Progenitor cell of endocrine pancreas (in vitro differentiated cells): ENCODE measurements at regions not wholly inside any gene's neighbourhood (a gene's known extent, or its start where the extent isn't known, plus 50 kb on each side); places are given as distances from the start of the nearest gene placed in this dataset.

Source experiments
- DNase-seq: peaks from one replicate; pipeline ENCODE4 v3.0.0; 2021; ENCODE audit warnings: low spot score; ENCODE audit not compliant: unreplicated experiment
- H3K27ac Mint-ChIP-seq: 2 replicates; pipeline ENCODE4 v1.8.0; 2021; ENCODE audit warnings: mild to moderate bottlenecking, moderate library complexity, mixed read lengths
- H3K27me3 Mint-ChIP-seq: 2 replicates; pipeline ENCODE4 v1.8.0; 2021; ENCODE audit warnings: mixed read lengths
- H3K36me3 Mint-ChIP-seq: 2 replicates; pipeline ENCODE4 v1.8.0; 2022; ENCODE audit warnings: mixed read lengths; ENCODE audit not compliant: insufficient read depth
- H3K4me1 Mint-ChIP-seq: 2 replicates; pipeline ENCODE4 v1.8.0; 2021; ENCODE audit warnings: low read depth, mixed read lengths
- H3K4me3 Mint-ChIP-seq: 2 replicates; pipeline ENCODE4 v1.8.0; 2021; ENCODE audit warnings: low read depth, mild to moderate bottlenecking, moderate library complexity, mixed read lengths
- H3K9me3 Mint-ChIP-seq: 2 replicates; pipeline ENCODE4 v1.8.0; 2021; ENCODE audit warnings: low read depth, mixed read lengths
- TF ChIP-seq, protein P1 (sequence below): fragments of 200-600 bp; sonication (generic); IDR thresholded peaks from one replicate; pipeline ENCODE4 v1.5.0; 2021; ENCODE audit warnings: antibody characterized with exemption, mild to moderate bottlenecking; ENCODE audit not compliant: unreplicated experiment

DNA sequence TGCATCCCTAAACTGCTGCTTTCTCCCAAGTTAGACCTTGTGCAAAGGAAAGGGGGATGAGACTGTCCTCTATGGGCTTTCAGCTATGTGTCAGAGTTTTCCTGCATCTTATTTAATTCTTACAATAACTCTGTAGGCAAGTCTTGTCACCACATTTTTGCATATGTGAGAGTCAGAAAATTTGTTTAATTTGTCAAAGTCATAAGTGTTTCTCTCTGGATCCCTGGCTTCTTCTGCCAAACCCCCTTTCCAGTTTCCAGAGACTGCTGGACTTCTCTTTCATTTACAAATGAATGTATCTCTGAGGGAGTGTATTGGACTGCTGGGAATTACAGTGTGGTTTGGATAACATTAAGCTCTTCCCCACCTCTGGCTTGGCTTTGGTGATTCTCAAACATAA lies 877.6 kb upstream of the SEL1L start:
- Mint-ChIP-seq H3K4me1 (peaks cover 21% of the 10 kb centered on the region), H3K27me3 (no peaks in the 10 kb centered on the region), H3K4me3 (no peak overlapping the region), H3K9me3 (peaks cover 8% of the 10 kb centered on the region), H3K27ac (no peak overlapping the region), H3K36me3 (no peaks in the 10 kb centered on the region)
- no peak for DNase-seq
- TF ChIP-seq, protein P1, sequence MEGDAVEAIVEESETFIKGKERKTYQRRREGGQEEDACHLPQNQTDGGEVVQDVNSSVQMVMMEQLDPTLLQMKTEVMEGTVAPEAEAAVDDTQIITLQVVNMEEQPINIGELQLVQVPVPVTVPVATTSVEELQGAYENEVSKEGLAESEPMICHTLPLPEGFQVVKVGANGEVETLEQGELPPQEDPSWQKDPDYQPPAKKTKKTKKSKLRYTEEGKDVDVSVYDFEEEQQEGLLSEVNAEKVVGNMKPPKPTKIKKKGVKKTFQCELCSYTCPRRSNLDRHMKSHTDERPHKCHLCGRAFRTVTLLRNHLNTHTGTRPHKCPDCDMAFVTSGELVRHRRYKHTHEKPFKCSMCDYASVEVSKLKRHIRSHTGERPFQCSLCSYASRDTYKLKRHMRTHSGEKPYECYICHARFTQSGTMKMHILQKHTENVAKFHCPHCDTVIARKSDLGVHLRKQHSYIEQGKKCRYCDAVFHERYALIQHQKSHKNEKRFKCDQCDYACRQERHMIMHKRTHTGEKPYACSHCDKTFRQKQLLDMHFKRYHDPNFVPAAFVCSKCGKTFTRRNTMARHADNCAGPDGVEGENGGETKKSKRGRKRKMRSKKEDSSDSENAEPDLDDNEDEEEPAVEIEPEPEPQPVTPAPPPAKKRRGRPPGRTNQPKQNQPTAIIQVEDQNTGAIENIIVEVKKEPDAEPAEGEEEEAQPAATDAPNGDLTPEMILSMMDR, result no peak

DNA sequence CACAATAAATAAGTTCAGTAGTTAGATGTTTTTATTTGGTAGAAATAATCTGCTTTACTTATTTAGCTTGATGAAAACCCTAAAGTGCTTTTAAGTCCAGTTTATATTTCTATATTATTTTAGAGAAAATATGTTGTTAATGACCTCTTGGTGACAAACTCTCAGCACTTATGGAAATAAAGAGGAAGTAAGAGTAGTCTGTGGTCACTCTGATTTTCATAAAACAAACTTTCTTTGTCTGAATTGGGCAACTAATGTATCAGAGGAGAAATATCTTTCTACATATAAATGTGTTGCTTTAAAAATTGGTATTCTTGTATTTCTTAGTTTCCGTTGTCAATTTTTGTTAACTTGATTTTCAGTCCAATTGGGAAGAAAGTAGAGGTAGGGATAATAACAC lies 878.9 kb upstream of the SEL1L start:
- Mint-ChIP-seq H3K9me3 (peaks cover 17% of the 10 kb centered on the region), H3K27ac (no peak overlapping the region)
- TF ChIP-seq, protein P1, result no peak

DNA sequence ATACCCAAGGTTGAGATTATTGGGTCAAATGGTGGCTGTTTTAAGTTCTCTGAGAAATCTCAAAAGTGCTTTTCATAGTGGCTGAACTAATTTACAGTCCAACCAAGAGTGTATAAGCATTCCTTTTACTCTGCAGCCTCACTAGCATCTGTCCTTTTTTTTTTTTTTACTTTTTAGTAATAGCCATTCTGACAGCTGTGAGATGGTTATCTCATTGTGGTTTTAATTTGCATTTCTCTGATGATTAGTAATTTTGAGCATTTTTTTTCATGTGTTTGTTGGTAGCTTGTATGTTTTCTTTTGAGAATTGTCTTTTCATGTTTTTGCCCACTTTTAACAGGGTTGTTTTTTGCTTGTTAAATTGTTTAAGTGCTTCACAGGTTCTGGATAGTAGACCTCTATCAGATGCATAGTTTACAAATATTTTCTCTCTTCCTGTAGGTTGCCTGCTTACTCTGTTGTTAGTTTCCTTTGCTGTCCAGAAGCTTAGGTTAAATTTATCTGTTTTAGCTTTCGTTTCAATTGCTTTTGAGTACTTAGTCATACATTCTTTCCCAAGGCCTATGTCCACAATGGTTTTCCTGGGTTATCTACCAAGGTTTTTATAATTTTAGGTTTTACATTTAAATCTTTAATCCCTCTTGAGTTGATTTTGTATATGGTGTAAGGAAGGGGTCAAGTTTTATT lies 881.3 kb upstream of the SEL1L start:
- DNase-seq, result no peak
- Mint-ChIP-seq H3K9me3 (peaks cover 25% of the 10 kb centered on the region), H3K27ac (no peak overlapping the region), H3K36me3 (no peaks in the 10 kb centered on the region), H3K4me1 (peaks cover 19% of the 10 kb centered on the region), H3K4me3 (no peak overlapping the region), H3K27me3 (no peaks in the 10 kb centered on the region)
- TF ChIP-seq, protein P1, result no peak

More for the DNA sequence above, 878.9 kb upstream of the SEL1L start:
- H3K36me3 Mint-ChIP-seq, result no peaks in the 10 kb centered on the region
- no peak for DNase-seq
- H3K4me3 Mint-ChIP-seq, result no peak overlapping the region
- H3K27me3 Mint-ChIP-seq, result no peaks in the 10 kb centered on the region
- peaks cover 21% of the 10 kb centered on the region for H3K4me1 Mint-ChIP-seq

DNA sequence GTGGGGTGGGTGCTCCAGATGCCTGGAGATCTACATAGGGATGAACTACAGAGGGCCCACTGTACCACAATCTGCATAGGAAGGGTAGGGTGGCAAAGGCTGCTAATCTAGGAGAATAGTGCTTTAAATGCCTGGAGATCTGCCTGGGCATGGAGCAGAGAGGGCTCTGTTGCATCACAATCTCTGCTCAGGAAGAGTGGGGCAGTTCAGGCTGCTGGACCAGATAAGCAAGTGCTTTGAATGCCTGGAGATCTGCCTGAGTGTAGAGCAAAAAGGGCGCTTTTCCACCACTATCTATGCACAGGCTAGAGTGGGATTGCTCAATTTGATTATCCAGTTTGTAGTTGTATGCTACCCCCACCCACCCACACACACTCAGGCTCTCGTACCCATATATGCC lies 886.3 kb upstream of the SEL1L start:
- Mint-ChIP-seq H3K4me1 (no peaks in the 10 kb centered on the region), H3K27ac (no peak overlapping the region), H3K9me3 (peaks cover 25% of the 10 kb centered on the region), H3K36me3 (no peaks in the 10 kb centered on the region), H3K4me3 (no peak overlapping the region), H3K27me3 (no peaks in the 10 kb centered on the region)
- TF ChIP-seq, protein P1, result no peak
- DNase-seq, result no peak

DNA sequence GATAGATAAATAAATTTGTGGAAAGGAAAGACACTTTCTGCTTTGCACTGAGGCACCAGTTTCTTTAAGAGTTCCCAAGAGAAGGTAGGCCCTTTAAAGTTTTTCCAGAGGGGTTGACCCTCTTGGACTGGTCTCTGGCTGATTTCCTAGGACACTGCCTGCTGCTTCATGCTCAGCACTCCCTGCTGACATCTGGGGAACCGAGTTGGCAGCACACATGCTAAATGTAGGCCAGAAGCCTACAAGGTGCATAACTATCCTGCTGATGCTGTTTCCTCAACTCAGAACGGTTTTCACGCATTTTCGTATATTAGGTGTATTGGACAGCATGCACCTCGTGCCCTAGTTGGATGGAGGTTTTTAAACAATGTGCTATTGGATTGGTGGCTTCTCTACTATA lies 887.2 kb upstream of the SEL1L start:
- no peaks in the 10 kb centered on the region for H3K4me1 Mint-ChIP-seq
- peaks cover 23% of the 10 kb centered on the region for H3K9me3 Mint-ChIP-seq
- H3K36me3 Mint-ChIP-seq, result no peaks in the 10 kb centered on the region
- H3K27ac Mint-ChIP-seq, result no peak overlapping the region
- TF ChIP-seq, protein P1, result no peak
- no peaks in the 10 kb centered on the region for H3K27me3 Mint-ChIP-seq
- no peak overlapping the region for H3K4me3 Mint-ChIP-seq
- DNase-seq, result no peak
